GM12864 (cell line): ENCODE measurements at regions not wholly inside any gene's neighbourhood (a gene's known extent, or its start where the extent isn't known, plus 50 kb on each side); places are given as distances from the start of the nearest gene placed in this dataset.

Experiments
- DNase-seq: peaks from one replicate; pipeline ENCODE4 v3.0.0-alpha.2; 2011; ENCODE audit warnings: low read depth
- H3K4me3 ChIP-seq: 2 replicates; pipeline ENCODE4 v1.5.1; 2011; ENCODE audit warnings: mild to moderate bottlenecking, low read depth, low read length, control low read depth
- CTCF ChIP-seq: IDR thresholded peaks from 2 replicates; pipeline ENCODE4 v1.5.1; 2011; ENCODE audit warnings: low read depth, mild to moderate bottlenecking, moderate library complexity, low read length, control low read depth, inconsistent platforms; ENCODE audit errors: missing control alignments

- H3K4me3 ChIP-seq: no peak overlapping the region
- no peak for DNase-seq
- no peak for TF ChIP-seq CTCF
These were observed 213.5 kb upstream of the ARID1B start for GRCh38 chr6:156563714-156564113.

- no peak overlapping the region for H3K4me3 ChIP-seq
- no peak for TF ChIP-seq CTCF
- DNase-seq: no peak
These were observed 214.5 kb upstream of the ARID1B start for GRCh38 chr6:156562636-156563035.

GRCh38 chr6:156562019-156562418 is 215.2 kb upstream of the ARID1B start:
- no peak overlapping the region for H3K4me3 ChIP-seq
- TF ChIP-seq CTCF: no peak
- no peak for DNase-seq

GRCh38 chr6:156560476-156560875 is 216.7 kb upstream of the ARID1B start:
- no peak for DNase-seq
- H3K4me3 ChIP-seq: no peak overlapping the region
- no peak for TF ChIP-seq CTCF

- no peak for DNase-seq
These were observed 218.0 kb upstream of the ARID1B start for GRCh38 chr6:156559162-156559690.

GRCh38 chr6:156557911-156558259 is 219.3 kb upstream of the ARID1B start:
- no peak for DNase-seq
- no peak overlapping the region for H3K4me3 ChIP-seq
- no peak for TF ChIP-seq CTCF

More at GRCh38 chr6:156559162-156559690, 218.0 kb upstream of the ARID1B start:
- no peak overlapping the region for H3K4me3 ChIP-seq
- no peak for TF ChIP-seq CTCF

- no peak for TF ChIP-seq CTCF
- DNase-seq: no peak
- no peak overlapping the region for H3K4me3 ChIP-seq
These were observed 219.8 kb upstream of the ARID1B start for GRCh38 chr6:156557251-156557910.
